ENCODE measurements at regions not wholly inside any gene's neighbourhood (a gene's known extent, or its start where the extent isn't known, plus 50 kb on each side); places are given as distances from the start of the nearest gene placed in this dataset.

GRCh38 chr2:223669453-223670225 lies 67.5 kb upstream of the SCG2 start:
- Histone ChIP-seq H3K27me3 (ENCODE audit: control insufficient read depth in 1 of 2, insufficient read depth in 2 of 2, low read length in 2 of 2) (no peaks in the 10 kb centered on the region), H3K4me1 (ENCODE audit: control insufficient read depth in 2 of 2, insufficient read depth in 2 of 2, low read length in 1 of 2) (no peaks in the 10 kb centered on the region), H3K4me3 (ENCODE audit: low read depth in 1 of 2, low read length in 2 of 2) (no peak overlapping the region), H3K36me3 (ENCODE audit: control insufficient read depth in 2 of 2, insufficient read depth in 2 of 2, low read length in 1 of 2) (no peaks in the 10 kb centered on the region), H3K27ac (ENCODE audit: low read depth in 2 of 2, low read length in 1 of 2) (no peak overlapping the region), H3K9me3 (ENCODE audit: control insufficient read depth in 2 of 2, insufficient read depth in 1 of 2, low read depth in 1 of 2, low read length in 1 of 2) (no peaks in the 10 kb centered on the region)
- WGBS, 2 donors: 89% methylated on average over 8 of the region's 8 CpGs

- H3K9me3 ChIP-seq (ENCODE audit: control insufficient read depth in 2 of 2, insufficient read depth in 1 of 2, low read depth in 1 of 2, low read length in 1 of 2): no peaks in the 10 kb centered on the region
- 63 to 75% methylated on average over 5 of the region's 5 CpGs for WGBS, 2 donors
Observed at GRCh38 chr2:223668302-223668998, 66.3 kb upstream of the SCG2 start.

GRCh38 chr2:223654384-223654915 lies 52.3 kb upstream of the SCG2 start:
- H3K9me3 ChIP-seq (ENCODE audit: control insufficient read depth in 2 of 2, insufficient read depth in 1 of 2, low read depth in 1 of 2, low read length in 1 of 2): no peaks in the 10 kb centered on the region
- H3K4me3 ChIP-seq (ENCODE audit: low read depth in 1 of 2, low read length in 2 of 2): no peak overlapping the region
- 80 to 84% methylated on average over 6 of the region's 6 CpGs for WGBS, 2 donors
- H3K4me1 ChIP-seq (ENCODE audit: control insufficient read depth in 2 of 2, insufficient read depth in 2 of 2, low read length in 1 of 2): no peaks in the 10 kb centered on the region
- no peaks in the 10 kb centered on the region for H3K27me3 ChIP-seq (ENCODE audit: control insufficient read depth in 1 of 2, insufficient read depth in 2 of 2, low read length in 2 of 2)
- H3K36me3 ChIP-seq (ENCODE audit: control insufficient read depth in 2 of 2, insufficient read depth in 2 of 2, low read length in 1 of 2): no peaks in the 10 kb centered on the region
- no peak overlapping the region for H3K27ac ChIP-seq (ENCODE audit: low read depth in 2 of 2, low read length in 1 of 2)

More at GRCh38 chr2:223668302-223668998, 66.3 kb upstream of the SCG2 start:
- H3K4me1 ChIP-seq (ENCODE audit: control insufficient read depth in 2 of 2, insufficient read depth in 2 of 2, low read length in 1 of 2): no peaks in the 10 kb centered on the region
- H3K27ac ChIP-seq (ENCODE audit: low read depth in 2 of 2, low read length in 1 of 2): no peak overlapping the region
- no peaks in the 10 kb centered on the region for H3K36me3 ChIP-seq (ENCODE audit: control insufficient read depth in 2 of 2, insufficient read depth in 2 of 2, low read length in 1 of 2)
- H3K4me3 ChIP-seq (ENCODE audit: low read depth in 1 of 2, low read length in 2 of 2): no peak overlapping the region
- no peaks in the 10 kb centered on the region for H3K27me3 ChIP-seq (ENCODE audit: control insufficient read depth in 1 of 2, insufficient read depth in 2 of 2, low read length in 2 of 2)

GRCh38 chr2:223652902-223653301 lies 50.7 kb upstream of the SCG2 start:
- 90% methylated on average over 1 of the region's 1 CpG for WGBS, 2 donors
- H3K27ac ChIP-seq (ENCODE audit: low read depth in 2 of 2, low read length in 1 of 2): no peak overlapping the region
- no peaks in the 10 kb centered on the region for H3K9me3 ChIP-seq (ENCODE audit: control insufficient read depth in 2 of 2, insufficient read depth in 1 of 2, low read depth in 1 of 2, low read length in 1 of 2)
- no peaks in the 10 kb centered on the region for H3K4me1 ChIP-seq (ENCODE audit: control insufficient read depth in 2 of 2, insufficient read depth in 2 of 2, low read length in 1 of 2)
- no peaks in the 10 kb centered on the region for H3K27me3 ChIP-seq (ENCODE audit: control insufficient read depth in 1 of 2, insufficient read depth in 2 of 2, low read length in 2 of 2)
- no peak overlapping the region for H3K4me3 ChIP-seq (ENCODE audit: low read depth in 1 of 2, low read length in 2 of 2)
- H3K36me3 ChIP-seq (ENCODE audit: control insufficient read depth in 2 of 2, insufficient read depth in 2 of 2, low read length in 1 of 2): no peaks in the 10 kb centered on the region

GRCh38 chr2:223652122-223652521 lies 50.0 kb upstream of the SCG2 start:
- Histone ChIP-seq H3K9me3 (ENCODE audit: control insufficient read depth in 2 of 2, insufficient read depth in 1 of 2, low read depth in 1 of 2, low read length in 1 of 2) (no peaks in the 10 kb centered on the region), H3K36me3 (ENCODE audit: control insufficient read depth in 2 of 2, insufficient read depth in 2 of 2, low read length in 1 of 2) (no peaks in the 10 kb centered on the region)
- WGBS, 2 donors: 87 to 95% methylated on average over 1 of the region's 1 CpG

More at GRCh38 chr2:223652122-223652521, 50.0 kb upstream of the SCG2 start:
- Histone ChIP-seq H3K27ac (ENCODE audit: low read depth in 2 of 2, low read length in 1 of 2) (no peak overlapping the region), H3K4me3 (ENCODE audit: low read depth in 1 of 2, low read length in 2 of 2) (no peak overlapping the region), H3K27me3 (ENCODE audit: control insufficient read depth in 1 of 2, insufficient read depth in 2 of 2, low read length in 2 of 2) (no peaks in the 10 kb centered on the region), H3K4me1 (ENCODE audit: control insufficient read depth in 2 of 2, insufficient read depth in 2 of 2, low read length in 1 of 2) (no peaks in the 10 kb centered on the region)

All from esophagus (tissue), 2 donors.